ENCODE measurements at regions not wholly inside any gene's neighbourhood (a gene's known extent, or its start where the extent isn't known, plus 50 kb on each side); places are given as distances from the start of the nearest gene placed in this dataset.

GRCh38 chr18:55910296-55910695 lies 322.3 kb upstream of the TCF4 start:
- TF ChIP-seq CTCF (IDR thresholded peaks at IDR 0.05; ENCODE audit: insufficient read depth, low read length, poor library complexity, severe bottlenecking) (no peak), EZH2phosphoT487 (conservative IDR thresholded peaks at IDR 0.05; ENCODE audit: low read length) (no peak)

Data from SU-DHL-6 (cell line).